PC-9 (cell line): ENCODE measurements at regions not wholly inside any gene's neighbourhood (a gene's known extent, or its start where the extent isn't known, plus 50 kb on each side); places are given as distances from the start of the nearest gene placed in this dataset.

ENCODE experiments used
- BruUV-seq: library from RNA; stranded (reverse); fragments of 400-500 nt; replicated peaks from 2 replicates; lab custom pipeline; 2021; lab: Mats Ljungman, UMichigan
- CTCF ChIA-PET: fragments of 300-600 bp; sonication (Branson Sonifier 250); formaldehyde crosslinking; loops from one replicate; lab custom pipeline; 2022; ENCODE audit warnings: antibody characterized with exemption; lab: Charles Lee
- POLR2A ChIA-PET: fragments of 300-600 bp; sonication (Branson Sonifier 250); formaldehyde crosslinking; loops from one replicate; lab custom pipeline; 2022; ENCODE audit warnings: antibody characterized with exemption; ENCODE audit not compliant: unreplicated experiment; lab: Charles Lee
- DNase-seq, 2 experiments: peaks; one replicate each; pipeline versions ENCODE4 v3.0.0 to v3.0.0-alpha.2; 2015 to 2022; ENCODE audit warnings: mixed read lengths in 1 of 2
- H2AFZ ChIP-seq: fragments of 200-600 bp; sonication (generic); 2 replicates; pipeline ENCODE4 v1.8.1; 2017; ENCODE audit warnings: antibody characterized with exemption
- H3F3A ChIP-seq: fragments of 200-600 bp; sonication (generic); 2 replicates; pipeline ENCODE4 v1.8.1; 2017; ENCODE audit warnings: antibody characterized with exemption, mild to moderate bottlenecking, low read depth; ENCODE audit not compliant: insufficient read depth
- H3K27ac ChIP-seq: fragments of 200-600 bp; sonication (generic); 2 replicates; pipeline ENCODE4 v1.6.1; 2016; ENCODE audit warnings: mixed run types
- H3K27me3 ChIP-seq: fragments of 200-600 bp; sonication (generic); 2 replicates; pipeline ENCODE4 v1.6.1; 2016; ENCODE audit warnings: low read depth, mixed run types; ENCODE audit not compliant: insufficient read depth
- H3K36me3 ChIP-seq: fragments of 200-600 bp; sonication (generic); 2 replicates; pipeline ENCODE4 v1.6.1; 2016; ENCODE audit warnings: low read depth, mixed run types
- H3K4me1 ChIP-seq: fragments of 200-600 bp; sonication (generic); replicated peaks from 2 replicates; pipeline ENCODE4 v1.6.1; 2016; ENCODE audit warnings: mixed run types; ENCODE audit not compliant: insufficient read depth
- H3K4me2 ChIP-seq: fragments of 200-600 bp; sonication (generic); 2 replicates; pipeline ENCODE4 v1.6.1; 2017; ENCODE audit warnings: mixed run types
- H3K4me3 ChIP-seq: fragments of 200-600 bp; sonication (generic); 2 replicates; pipeline ENCODE4 v1.6.1; 2016; ENCODE audit warnings: mixed run types
- H3K79me2 ChIP-seq: fragments of 200-600 bp; sonication (generic); 2 replicates; pipeline ENCODE4 v1.6.1; 2017; ENCODE audit warnings: low read depth, mixed run types
- H3K9me2 ChIP-seq: fragments of 200-600 bp; sonication (generic); 2 replicates; pipeline ENCODE4 v1.8.1; 2017; ENCODE audit warnings: mild to moderate bottlenecking; ENCODE audit not compliant: insufficient read depth
- H3K9me3 ChIP-seq: fragments of 200-600 bp; sonication (generic); 2 replicates; pipeline ENCODE4 v1.8.1; 2016; ENCODE audit warnings: low read depth; ENCODE audit not compliant: insufficient read depth
- H4K20me1 ChIP-seq: fragments of 200-600 bp; sonication (generic); 2 replicates; pipeline ENCODE4 v1.8.1; 2017; ENCODE audit not compliant: insufficient read depth
- CTCF ChIP-seq: fragments of 200-600 bp; sonication (generic); conservative IDR thresholded peaks from 2 replicates; pipeline ENCODE4 v1.6.1; 2017; ENCODE audit warnings: mixed run types, antibody characterized with exemption, mild to moderate bottlenecking, moderate library complexity
- EZH2 ChIP-seq: fragments of 200-600 bp; sonication (generic); IDR thresholded peaks from 2 replicates; pipeline ENCODE4 v1.8.0; 2017; ENCODE audit warnings: antibody characterized with exemption, low read depth
- intact Hi-C: fragments of 100-400 bp; cut with micrococcal nuclease; formaldehyde crosslinking; loops from one replicate; pipeline ENCODE4 v1.10.0; 2022; ENCODE audit not compliant: unreplicated experiment

- CTCF ChIA-PET: no interaction called here
- intact Hi-C loops: no loop called here
- no TSS peak for BruUV-seq
Measured at GRCh38 chr4:127534041-127534825, 98.5 kb upstream of the INTU start.

GRCh38 chr4:127538016-127538415, 94.7 kb upstream of the INTU start:
- H3K27me3 ChIP-seq: no peaks in the 10 kb centered on the region
- no peak overlapping the region for H3K4me3 ChIP-seq
- no peak overlapping the region for H2AFZ ChIP-seq
- H3K9me3 ChIP-seq: no peaks in the 10 kb centered on the region
- no peaks in the 10 kb centered on the region for H3K79me2 ChIP-seq
- H3K9me2 ChIP-seq: 0 out of 2 replicates have a peak, but pooled peaks cover 3% of the 10 kb centered on the region
- TF ChIP-seq CTCF (no peak), EZH2 (no peak)
- no peaks in the 10 kb centered on the region for H3F3A ChIP-seq
- no peaks in the 10 kb centered on the region for H4K20me1 ChIP-seq
- no peaks in the 10 kb centered on the region for H3K4me1 ChIP-seq
- H3K27ac ChIP-seq: no peak overlapping the region
- H3K4me2 ChIP-seq: no peak overlapping the region
- no peaks in the 10 kb centered on the region for H3K36me3 ChIP-seq
- ChIA-PET CTCF (no interaction called here), POLR2A (no interaction called here)
- no peak for DNase-seq
- intact Hi-C loops: no loop called here
- no TSS peak for BruUV-seq

More at GRCh38 chr4:127534041-127534825, 98.5 kb upstream of the INTU start:
- Histone ChIP-seq H3K27me3 (no peaks in the 10 kb centered on the region), H3K9me3 (no peaks in the 10 kb centered on the region), H3K27ac (no peak overlapping the region), H3K36me3 (no peaks in the 10 kb centered on the region), H2AFZ (no peak overlapping the region), H3K4me1 (no peaks in the 10 kb centered on the region), H3F3A (no peaks in the 10 kb centered on the region), H3K4me3 (no peak overlapping the region), H3K79me2 (no peaks in the 10 kb centered on the region), H3K9me2 (0 out of 2 replicates have a peak, but pooled peaks cover 3% of the 10 kb centered on the region), H4K20me1 (no peaks in the 10 kb centered on the region), H3K4me2 (no peak overlapping the region)
- POLR2A ChIA-PET: no interaction called here
- TF ChIP-seq CTCF (no peak), EZH2 (no peak)
- no peak for DNase-seq

GRCh38 chr4:127540497-127541025, 92.2 kb upstream of the INTU start:
- intact Hi-C loops: no loop called here
- CTCF ChIA-PET: interaction anchor here (0.6 kb wide), 1 partner anchor 47 kb away, joined by 3 read pairs; no protein-coding TSS in a partner anchor
- no peak overlapping the region for H2AFZ ChIP-seq

More at GRCh38 chr4:127540497-127541025, 92.2 kb upstream of the INTU start:
- no peaks in the 10 kb centered on the region for H3K36me3 ChIP-seq
- H3K4me1 ChIP-seq: no peaks in the 10 kb centered on the region
- H3K4me2 ChIP-seq: no peak overlapping the region
- no peaks in the 10 kb centered on the region for H3F3A ChIP-seq
- H3K79me2 ChIP-seq: no peaks in the 10 kb centered on the region
- H3K9me3 ChIP-seq: no peaks in the 10 kb centered on the region
- no peaks in the 10 kb centered on the region for H3K27me3 ChIP-seq
- TF ChIP-seq EZH2: no peak
- no peak for TF ChIP-seq CTCF
- 0 out of 2 replicates have a peak, but pooled peaks cover 3% of the 10 kb centered on the region for H3K9me2 ChIP-seq
- DNase-seq: no peak
- H3K27ac ChIP-seq: no peak overlapping the region
- BruUV-seq: no TSS peak
- no peak overlapping the region for H3K4me3 ChIP-seq
- POLR2A ChIA-PET: no interaction called here
- no peaks in the 10 kb centered on the region for H4K20me1 ChIP-seq
